Gastroesophageal sphincter (tissue), 2 donors: ENCODE measurements at regions not wholly inside any gene's neighbourhood (a gene's known extent, or its start where the extent isn't known, plus 50 kb on each side); places are given as distances from the start of the nearest gene placed in this dataset.

Experiments used
- POLR2A ChIP-seq, 2 donors: fragments of 450-650 bp; IDR thresholded peaks; one replicate each; pipeline ENCODE4 v1.6.1; 2017; ENCODE audit warnings: antibody characterized with exemption in 2 of 2, mild to moderate bottlenecking in 2 of 2, moderate library complexity in 1 of 2
- POLR2AphosphoS5 ChIP-seq: sonication (generic); formaldehyde crosslinking; IDR thresholded peaks from one replicate; pipeline ENCODE4 v1.6.1; 2017; ENCODE audit warnings: antibody characterized with exemption

DNA sequence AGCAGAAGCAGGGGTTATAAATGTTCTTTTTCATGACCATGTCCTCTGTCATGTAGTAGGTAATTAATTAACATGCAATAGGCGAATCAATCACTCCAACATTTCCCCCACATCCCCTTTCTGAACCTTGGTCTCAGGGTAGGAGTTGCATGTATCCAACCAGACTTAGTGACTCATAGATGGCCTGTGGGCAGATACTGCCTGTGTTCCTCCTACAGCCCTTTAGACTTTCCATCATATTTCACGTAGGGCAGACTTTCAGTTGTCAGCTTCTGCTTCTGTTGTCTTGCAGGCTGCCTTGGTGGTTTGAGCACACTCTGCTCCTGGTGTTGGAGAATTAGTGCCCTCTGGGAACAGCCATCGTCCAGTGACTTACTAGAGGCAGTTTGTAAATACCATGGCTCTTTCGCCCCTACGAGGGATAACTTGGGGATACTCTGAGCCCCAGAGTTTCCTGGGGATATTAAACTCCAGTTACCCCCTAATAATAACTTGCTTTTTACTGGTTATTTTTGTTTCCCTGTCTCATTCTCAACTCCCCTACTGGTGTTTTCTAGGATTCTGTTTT is 244.4 kb downstream of the EDEM1 start:
- TF ChIP-seq POLR2A (IDR thresholded peaks at IDR 0.05): no peak
- TF ChIP-seq POLR2AphosphoS5: no peak
